Mucosa of gallbladder (tissue), 1 donor: ENCODE measurements at regions not wholly inside any gene's neighbourhood (a gene's known extent, or its start where the extent isn't known, plus 50 kb on each side); places are given as distances from the start of the nearest gene placed in this dataset.

ENCODE experiments used
- DNase-seq: peaks from one replicate; pipeline ENCODE4 v3.0.0-alpha.2; 2020; ENCODE audit warnings: low spot score
- donor health status: DM: no; HTN: no; CAD: no.

DNA sequence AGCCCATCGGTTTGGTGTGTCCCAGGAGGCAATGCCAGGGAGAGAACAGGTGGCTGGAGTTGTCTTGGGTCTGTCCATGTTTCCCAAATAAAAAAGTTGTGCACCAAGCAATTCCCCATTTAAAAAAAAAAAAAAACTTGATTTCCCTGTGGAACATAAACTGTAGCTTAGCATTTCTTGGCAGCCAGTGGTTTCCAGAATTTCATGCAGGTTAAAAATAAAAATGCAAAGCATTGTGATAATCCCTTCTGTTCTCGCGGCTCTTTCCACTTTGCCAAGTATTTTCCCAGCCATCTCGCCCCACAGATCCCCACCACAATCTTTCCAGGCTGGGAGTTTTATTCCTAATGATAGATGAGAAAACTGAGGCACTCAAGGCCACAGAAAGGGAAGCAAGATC, 51.4 kb upstream of the MSX1 start:
- DNase-seq = no peak

DNA sequence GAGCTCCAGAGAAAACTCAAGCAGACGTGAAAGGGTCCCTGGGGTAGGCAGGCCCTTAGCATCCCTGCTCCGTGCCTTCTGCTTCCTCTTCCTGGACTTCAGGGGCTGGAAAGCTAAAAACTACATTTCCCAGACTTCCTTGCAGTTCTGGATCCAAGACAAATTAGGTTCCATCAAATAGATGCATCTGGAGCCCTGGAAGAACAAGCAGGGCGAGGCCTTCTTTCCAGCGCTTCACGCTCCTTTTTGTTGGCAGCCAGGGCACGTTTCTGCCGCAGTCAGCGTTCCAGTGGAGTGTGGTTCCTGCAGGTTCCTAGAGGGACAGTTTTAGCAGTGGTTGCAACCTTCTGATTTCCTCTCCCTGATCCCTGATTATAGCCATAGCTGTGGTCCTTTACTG, 53.6 kb upstream of the MSX1 start:
- DNase-seq = no peak

DNA sequence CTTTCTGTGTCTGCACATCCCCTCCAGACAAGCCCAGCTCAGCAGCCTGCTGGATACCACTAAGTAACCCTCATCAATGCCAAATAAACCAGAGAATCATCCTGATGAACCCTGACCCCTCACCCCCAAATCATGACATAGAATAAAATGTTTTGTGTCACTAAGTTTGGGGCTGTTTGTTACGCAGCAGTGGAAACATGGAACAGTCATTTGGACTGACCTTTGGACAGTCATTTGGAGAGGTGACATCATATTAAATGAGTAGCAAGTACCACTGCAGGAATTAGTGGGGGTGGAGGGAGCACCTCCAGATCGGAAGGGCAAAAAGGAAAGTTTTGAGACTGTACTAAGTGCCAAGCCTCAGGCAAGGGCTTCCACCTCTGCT, 55.6 kb upstream of the MSX1 start:
- DNase-seq = no peak

DNA sequence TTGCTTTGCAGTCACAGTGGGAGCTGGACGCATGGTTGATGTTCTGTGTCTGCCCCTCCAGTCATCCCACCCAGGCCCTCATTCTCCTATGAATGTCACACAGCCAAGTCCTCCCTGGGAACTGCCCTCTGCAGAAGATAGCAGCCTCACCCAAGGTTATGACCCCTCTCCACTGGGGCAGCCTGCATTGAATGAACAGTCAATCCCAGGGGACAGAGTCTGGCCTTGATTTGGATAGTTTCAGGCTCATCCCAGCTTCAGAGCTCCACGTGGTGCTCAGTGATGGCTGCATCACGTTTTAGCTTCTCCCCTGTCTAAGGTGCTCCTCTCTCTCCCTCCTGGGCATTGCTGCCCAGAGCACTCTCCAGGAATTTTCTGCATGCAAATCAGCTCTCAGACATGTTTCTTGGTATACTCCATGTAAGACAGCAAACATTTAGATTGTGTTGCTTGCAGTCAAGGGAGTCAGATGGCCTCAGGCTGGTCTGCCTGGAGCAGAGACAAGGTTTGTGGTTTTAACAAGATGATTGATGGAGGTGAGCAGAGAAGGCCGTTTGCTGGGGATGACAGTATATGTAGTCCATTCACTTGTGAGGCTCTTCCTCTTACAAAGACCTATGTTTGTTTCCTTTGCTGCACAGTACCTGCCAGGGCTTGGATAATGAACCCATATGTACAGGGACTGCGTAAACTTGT, 56.1 kb upstream of the MSX1 start:
- DNase-seq = no peak

DNA sequence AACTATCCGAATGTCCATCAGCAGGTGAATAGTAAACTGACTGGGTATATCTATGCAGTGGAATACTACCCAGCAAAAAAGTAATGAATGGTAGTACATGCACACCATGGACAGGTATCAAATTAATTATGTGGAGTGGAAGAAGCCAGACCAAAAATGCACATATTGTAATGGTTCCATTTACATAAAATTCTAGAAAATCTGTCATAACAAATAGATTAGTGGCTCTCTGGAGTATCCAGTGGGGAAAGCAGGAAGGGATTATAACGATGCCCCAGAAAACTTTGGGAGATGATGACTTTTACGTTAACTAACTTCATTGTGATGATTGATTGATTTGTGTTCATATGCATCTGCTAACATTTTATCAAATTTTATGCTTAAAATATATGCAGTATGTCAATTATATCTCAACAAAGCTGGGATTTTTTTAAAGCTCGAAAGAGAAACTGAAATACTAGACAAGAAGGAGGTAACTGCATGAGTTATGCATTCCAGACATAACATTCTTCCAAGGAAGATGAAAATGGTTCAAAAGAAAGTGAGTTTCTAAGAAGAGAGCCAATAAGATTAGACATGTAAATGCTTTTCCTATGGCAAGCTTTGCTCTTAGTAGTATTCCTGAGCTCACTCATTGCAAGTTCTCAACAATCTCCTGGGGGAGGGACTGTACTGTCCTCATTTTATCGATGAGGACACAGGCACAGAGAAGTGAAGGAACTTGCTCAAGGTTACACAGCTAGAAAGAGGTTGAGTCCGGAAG, 58.6 kb upstream of the MSX1 start:
- no peak for DNase-seq

DNA sequence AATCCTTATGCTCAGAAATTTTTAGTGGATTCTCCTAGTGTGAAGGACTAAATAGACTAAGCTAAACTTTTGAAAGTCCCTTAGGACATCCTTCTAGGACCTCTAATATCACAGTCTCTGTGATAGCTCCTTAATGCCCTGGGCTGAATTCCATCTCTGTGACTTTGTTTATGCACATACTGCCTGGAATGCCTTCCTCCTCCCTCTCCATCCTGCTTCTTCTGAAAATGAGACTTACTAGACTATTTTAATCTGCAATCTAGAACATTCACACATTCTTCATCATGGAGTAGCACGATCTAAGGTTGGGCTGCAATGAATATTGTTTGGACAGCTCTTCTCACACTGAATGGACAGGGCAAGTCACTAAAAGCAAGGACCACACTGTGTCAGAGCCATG, 65.0 kb upstream of the MSX1 start:
- DNase-seq = no peak

DNA sequence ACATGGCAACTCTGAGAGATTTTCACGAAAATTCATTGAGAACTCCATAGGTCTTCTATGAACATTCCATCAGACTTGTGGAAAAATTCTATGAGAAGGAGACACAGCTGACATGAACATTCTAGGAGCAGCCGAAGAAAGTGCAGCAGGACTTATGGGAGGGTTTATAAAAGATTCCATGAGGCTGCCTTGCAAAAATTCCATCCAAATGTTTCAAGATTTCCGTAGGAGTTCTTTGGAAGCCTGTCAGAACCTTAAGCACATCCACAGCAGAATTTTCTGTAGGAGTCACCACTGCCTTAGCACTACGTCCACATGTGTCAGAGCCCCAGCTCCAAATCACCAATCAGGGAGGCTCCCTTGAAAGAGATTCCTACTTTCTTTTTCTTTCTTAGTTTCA, 67.0 kb upstream of the MSX1 start:
- DNase-seq = no peak

DNA sequence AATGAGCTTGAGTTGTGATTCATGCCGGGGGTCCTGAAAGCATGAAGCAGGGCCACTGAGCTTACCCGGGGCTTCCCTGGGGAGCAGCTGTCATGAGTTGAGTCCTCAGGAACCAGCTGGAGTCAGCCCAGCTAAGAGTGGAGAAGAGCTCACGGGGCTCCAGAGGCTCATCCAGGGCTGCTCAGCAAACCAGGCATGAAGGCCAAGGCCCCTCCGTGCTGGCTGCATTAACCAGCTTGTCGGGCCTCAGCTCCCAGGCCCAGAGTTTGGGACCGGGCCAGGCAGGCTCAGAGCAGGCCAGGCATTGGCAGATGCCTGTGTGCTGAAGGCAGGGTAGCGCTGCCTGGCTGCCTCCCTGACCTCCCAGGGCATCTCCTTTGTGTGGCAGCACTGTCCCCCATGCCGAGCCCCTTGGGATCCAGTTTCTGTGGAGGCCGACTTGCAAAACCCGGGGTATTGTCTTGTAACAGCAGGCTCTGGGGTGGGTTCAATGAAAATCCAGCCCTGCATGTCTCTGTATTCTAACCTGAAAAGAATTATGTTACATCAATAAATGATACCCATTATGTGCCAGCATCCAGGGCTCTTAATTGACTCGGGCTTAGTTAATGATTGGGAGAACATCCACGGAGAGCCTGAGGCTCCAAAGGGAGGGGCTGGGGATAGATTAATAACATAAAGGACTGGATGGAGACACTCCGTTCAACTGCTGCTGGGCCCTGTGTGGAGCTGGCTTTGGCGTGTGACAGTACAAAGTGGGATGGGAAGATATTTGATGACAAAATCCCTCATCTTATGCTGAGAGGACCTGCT, 68.0 kb upstream of the MSX1 start:
- DNase-seq = no peak

DNA sequence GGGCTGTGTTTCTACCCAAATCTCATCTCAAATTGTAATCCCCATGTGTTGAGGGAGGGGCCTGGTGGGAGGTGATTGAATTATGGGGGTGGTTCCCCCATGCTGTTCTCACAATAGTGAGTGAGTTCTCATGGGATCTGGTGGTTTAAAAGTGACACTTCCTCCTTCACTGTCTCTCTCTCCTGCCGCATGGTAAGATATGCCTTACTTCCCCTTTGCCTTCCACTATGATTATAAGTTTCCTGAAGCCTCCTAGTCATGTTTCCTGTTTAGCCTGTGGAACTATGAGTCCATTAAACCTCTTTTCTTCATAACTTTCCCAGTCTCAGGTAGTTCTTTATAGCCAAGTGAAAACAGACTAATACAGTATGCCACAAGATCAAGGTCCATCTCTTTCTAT, 70.0 kb upstream of the MSX1 start:
- DNase-seq = no peak

DNA sequence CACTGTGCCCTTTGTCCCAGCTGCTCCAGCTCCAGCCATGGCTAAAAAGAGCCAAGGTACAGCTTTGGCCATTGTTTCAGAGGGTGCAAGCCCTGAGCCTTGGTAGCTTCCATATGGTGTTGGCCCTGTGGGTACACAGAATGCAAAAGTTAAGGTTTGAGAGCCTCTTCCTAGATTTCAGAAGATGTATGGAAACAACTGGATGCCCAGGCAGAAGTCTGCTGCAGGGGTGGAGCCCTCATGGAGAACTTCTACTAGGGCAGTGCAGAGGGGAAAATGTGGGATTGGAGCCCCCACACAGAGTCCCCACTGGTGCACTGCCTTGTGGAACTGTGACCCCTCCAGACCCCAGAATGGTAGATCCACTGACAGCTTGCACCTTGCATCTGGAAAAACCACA, 70.9 kb upstream of the MSX1 start:
- no peak for DNase-seq

DNA sequence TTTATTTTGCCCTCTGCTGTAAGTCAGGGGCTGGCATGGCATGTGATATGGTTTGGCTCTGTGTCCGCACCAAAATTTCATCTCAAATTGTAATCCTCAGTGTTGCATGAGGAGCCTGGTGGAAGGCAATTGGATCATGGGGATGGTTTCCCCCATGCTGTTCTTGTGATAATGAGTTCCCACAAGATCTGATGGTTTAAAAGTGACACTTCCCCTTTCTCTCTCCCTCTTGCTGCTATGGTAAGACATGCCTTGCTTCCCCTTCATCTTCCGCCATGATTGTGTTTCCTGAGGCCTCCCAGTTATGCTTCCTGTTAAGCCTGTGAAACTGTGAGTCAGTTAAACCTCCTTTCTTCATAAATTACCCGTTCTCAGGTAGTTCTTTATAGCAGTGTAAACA, 72.0 kb upstream of the MSX1 start:
- no peak for DNase-seq

DNA sequence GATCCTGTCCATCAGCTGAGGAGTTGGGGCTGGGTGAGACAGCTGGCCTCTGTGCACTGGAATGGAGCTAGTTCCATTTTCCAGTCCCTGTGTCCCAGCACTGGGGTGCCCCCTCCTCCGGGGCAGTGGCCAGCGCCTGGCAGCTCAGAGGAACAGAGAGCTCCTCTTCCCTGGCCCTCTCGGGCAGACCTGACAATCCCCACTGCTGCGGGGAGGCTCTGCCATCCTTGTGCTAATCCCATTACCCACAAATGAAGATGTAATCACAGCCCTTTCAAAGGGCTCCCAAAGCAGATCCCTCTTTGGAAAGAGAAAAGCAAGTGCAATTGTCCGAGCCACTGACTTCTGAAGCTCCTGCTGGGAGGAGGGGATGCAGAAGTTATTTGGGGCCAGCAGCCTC, 75.1 kb upstream of the MSX1 start:
- no peak for DNase-seq

DNA sequence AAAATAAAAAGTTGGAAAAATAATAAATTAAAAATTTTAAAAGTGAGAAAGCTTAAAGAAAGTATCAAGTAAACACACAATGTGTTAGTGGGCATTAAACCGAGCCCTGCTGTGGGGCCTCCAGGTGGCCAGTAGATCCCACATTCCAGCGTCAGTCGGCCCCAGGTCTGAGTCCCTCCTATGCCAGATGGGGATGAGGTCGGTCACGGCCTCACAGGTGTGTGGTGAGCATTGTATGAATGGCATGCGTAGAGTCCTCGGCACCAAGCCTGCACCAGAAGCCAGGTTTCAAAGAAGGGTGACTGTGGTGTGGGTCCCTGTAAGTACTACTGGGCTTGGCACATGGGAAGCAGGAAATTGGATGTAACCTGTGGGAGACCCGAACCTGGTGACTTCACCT, 75.6 kb upstream of the MSX1 start:
- no peak for DNase-seq

DNA sequence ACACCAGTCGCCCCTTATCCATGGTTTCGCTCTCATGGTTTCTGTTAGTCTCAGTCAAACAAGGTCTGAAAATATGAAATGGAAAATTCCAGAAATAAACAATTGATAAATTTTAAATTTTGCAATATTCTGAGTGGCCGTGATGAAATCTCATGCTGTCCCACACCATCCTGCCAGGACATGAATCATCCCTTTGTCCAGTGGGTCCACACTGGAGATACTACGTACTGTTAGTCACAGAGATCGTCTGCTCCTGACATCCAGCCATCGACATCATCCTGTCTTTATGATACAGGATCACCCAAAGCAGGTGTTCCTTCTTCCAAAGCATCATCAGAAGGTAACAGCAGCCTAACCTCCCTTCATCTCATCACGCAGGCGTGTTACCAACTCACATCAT, 76.5 kb upstream of the MSX1 start:
- DNase-seq = no peak

DNA sequence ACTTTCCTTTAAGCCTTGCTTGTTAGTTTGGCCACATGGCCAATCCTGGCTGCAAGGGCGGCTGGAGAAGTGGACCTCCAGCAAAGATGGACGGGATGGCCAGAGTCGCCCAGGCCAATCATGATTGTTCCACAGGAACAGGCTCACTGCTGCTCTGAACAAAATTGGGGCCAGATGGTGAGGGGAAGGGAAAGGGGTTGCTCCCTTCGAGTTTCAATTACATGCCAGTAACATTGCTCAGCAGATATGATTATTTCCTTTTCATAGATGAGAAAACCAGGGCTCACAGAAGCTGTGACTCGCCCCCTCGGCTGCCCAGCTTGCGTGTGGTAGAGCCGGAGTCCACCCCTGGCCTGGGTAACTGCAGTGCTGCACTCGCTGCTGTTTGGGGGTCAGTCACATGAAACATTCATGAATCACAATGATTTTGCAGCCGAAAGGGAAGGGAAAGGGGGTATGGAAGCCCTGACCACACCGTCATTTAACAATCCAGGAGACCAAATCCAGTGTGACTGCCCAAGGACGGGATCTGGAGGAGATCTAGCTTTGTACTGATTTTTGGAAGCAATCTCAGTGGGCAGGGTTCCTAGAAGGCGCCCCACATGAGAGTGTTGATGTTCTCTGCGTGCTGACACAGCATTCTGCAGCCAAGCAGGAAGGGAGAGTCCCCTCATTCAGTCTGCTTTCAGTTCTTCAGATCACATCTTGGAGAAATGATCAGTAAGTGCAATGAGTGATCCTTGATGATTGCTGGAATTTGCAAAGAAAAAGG, 77.3 kb upstream of the MSX1 start:
- DNase-seq = no peak

DNA sequence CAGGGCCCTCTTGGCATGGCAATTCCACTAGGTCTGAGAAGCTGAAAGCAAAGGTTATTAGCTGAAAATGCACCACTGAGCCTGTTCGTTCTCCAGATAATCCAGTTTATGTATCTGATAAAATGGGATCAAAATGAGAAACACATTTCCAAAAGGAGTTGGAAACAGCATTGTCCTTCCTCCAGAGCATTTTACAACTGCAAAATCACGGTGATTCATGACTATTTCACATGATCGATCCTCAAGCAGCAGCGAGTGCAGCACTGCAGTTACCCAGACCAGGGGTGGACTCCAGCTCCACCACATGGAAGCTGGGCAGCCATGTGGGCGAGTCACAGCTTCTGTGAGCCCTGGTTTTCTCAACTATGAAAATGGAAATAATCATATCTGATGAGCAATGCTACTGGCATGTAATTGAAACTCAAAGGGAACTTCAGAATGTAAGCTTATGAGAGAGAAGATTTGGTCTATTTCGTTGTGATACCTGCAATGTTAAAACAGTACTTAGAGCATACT, 78.7 kb upstream of the MSX1 start:
- DNase-seq = no peak

DNA sequence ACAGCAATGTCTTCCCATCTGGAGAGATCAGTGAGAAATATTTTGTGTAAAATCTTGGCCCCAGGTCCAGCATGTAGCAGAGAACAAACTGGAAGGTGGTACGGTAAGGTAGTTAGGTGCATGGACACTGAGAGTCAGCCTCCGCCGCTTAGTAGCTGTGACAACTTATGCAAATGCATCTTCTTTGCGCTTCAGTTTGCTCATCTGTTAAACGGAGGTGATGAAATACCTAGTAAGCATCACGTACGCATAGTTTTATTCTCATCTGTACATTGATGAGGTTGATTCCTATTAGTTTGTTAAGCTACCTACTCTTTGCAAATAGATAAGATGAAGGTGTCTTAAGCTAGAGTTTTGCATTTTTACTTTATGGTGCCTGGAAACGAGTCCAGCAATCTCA, 80.0 kb upstream of the MSX1 start:
- no peak for DNase-seq

DNA sequence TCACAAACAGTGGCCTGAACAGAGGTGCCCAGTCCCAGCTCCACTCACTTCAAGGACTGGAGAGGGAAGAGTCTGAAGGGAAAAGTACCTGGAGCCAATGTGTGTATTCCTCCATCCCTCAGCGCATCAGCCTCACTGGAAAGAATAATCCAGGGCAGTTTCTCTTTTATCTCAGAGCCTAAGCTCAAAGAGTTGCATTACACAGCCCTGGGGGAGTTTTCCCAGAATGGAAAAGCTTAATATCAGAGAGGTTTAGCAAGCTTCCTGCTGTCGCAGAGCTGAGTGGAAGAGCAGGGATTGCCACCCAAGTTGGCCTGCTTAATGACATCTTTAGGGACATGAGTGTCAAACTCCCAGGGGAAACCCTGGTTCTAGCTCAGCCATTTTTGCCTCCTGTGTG, 80.4 kb upstream of the MSX1 start:
- DNase-seq = no peak

DNA sequence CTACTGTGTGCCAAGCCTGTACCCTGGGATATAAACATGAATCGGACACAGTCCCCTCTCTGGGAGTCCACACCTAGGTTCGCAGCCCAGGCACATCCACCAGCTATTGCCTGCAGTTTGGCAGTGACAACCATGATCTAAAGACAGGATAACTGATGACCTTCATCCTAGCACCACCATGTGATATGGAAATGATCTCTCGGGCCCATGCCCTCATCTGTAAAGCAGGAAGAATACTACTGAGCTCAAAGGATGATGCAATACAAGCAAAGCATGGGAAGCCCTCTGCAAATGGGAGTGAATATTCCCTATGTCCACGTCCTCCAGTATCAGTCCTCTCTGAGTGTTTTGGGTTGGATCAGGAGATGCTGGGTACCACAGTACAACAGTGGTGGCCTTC, 80.9 kb upstream of the MSX1 start:
- no peak for DNase-seq

DNA sequence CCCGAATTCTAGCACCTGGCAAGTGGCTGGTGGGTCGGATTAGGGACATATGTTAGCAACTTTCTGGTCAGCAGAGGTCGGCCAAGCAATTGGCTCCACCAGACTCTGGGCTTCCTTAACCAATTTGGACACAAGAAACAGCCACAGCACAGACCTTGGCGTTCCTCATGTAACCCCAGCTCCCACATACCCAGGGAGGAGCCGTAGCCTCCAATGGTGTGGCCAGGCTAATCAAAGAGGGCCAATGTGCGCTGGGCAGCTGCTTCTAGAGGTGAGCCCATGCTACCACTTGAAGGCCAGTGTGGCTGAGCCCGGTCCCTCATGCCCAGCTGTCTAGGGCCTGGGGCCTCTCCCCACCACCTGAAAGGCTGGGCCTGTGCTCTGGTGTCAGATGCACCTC, 82.5 kb upstream of the MSX1 start:
- DNase-seq = no peak

DNA sequence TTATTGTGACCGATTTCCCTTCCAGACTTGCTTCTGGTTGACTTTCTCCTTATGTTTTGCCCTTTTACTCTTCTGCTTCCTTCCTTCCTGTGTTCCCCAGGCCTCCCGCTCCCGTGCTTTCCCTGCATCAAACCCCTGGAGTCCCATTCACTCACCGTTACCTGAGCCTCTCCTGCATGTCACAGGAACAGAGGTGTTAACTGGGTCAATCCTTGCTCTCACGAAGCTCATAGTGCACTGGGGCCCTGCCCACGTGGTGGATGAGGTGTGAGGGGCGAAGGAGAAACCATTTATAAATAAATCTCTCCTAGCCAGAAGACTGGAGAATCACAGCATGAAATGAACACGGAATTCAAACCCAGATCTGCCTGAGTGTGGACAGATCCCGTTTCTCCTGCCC, 83.1 kb upstream of the MSX1 start:
- DNase-seq = no peak

DNA sequence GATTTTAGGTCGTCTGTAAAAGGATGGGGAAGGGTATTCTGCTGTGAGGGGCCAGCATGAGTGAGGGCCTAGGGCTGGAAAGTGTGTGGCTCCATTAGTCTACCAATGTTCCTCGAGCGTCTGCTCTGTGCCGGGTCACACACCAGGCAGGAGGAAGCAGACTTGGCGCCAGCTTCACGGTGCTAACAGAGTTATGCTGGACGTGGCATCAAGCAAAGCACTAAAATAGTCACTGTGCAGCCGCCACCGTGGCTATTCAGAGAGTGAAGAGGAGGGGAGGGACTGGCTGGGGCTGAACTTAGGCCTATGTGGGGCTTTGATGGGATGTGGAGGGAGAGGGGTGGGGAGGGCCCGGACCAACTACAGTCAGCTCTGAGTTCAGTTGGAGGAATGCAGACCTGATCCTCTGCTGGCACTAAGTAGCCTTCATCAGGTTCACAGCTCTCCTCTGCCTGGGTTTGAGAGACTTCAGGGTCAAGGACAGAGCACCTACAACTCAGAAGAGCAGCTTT, 83.9 kb upstream of the MSX1 start:
- no peak for DNase-seq
